ENCODE measurements at regions not wholly inside any gene's neighbourhood (a gene's known extent, or its start where the extent isn't known, plus 50 kb on each side); places are given as distances from the start of the nearest gene placed in this dataset.

DNA sequence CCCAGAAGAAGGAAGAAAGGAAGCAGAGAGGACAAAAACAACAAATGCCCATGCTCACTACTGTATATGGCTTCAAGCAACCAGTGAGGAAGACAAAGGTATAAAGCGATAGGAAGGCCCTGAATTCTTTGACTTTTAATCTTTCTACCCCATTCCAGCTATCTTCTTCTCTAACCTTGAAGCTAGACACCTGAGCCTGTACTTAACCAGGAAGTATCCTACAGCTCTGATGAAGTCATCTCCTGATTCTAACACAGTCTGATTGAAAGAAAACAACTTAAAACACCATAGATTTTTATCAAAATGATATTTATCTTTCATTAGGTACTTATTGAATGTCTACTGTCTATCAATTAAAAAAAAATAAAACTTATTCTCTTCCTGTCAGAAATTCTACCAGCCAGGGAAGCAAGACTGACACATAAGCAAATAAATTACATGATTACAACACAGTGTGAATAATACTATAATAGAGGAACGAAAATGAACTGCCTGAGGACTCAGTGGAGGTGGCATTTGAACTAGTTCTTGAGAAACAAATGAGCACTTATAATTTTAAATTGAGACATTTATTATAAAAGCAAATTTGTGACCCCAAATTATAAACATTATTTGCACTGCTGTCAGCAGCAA, 123.3 kb upstream of the ELL2 start:
- H3K9me3 ChIP-seq (ENCODE audit: control insufficient read depth, insufficient read depth, low read length) = no peaks in the 10 kb centered on the region
- no peak overlapping the region for H3K4me3 ChIP-seq (ENCODE audit: low read depth, low read length)
- H3K27ac ChIP-seq (ENCODE audit: low read depth, low read length) = no peak overlapping the region
- H3K27me3 ChIP-seq (ENCODE audit: control insufficient read depth, insufficient read depth, low read length) = no peaks in the 10 kb centered on the region
- TF ChIP-seq, protein P1, sequence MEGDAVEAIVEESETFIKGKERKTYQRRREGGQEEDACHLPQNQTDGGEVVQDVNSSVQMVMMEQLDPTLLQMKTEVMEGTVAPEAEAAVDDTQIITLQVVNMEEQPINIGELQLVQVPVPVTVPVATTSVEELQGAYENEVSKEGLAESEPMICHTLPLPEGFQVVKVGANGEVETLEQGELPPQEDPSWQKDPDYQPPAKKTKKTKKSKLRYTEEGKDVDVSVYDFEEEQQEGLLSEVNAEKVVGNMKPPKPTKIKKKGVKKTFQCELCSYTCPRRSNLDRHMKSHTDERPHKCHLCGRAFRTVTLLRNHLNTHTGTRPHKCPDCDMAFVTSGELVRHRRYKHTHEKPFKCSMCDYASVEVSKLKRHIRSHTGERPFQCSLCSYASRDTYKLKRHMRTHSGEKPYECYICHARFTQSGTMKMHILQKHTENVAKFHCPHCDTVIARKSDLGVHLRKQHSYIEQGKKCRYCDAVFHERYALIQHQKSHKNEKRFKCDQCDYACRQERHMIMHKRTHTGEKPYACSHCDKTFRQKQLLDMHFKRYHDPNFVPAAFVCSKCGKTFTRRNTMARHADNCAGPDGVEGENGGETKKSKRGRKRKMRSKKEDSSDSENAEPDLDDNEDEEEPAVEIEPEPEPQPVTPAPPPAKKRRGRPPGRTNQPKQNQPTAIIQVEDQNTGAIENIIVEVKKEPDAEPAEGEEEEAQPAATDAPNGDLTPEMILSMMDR (IDR thresholded peaks at IDR 0.05; ENCODE audit: low read depth, low read length) = no peak
- ChIA-PET CTCF (no interaction called here), POLR2A (no interaction called here)
- no peak for DNase-seq (ENCODE audit: low read depth, low spot score)

DNA sequence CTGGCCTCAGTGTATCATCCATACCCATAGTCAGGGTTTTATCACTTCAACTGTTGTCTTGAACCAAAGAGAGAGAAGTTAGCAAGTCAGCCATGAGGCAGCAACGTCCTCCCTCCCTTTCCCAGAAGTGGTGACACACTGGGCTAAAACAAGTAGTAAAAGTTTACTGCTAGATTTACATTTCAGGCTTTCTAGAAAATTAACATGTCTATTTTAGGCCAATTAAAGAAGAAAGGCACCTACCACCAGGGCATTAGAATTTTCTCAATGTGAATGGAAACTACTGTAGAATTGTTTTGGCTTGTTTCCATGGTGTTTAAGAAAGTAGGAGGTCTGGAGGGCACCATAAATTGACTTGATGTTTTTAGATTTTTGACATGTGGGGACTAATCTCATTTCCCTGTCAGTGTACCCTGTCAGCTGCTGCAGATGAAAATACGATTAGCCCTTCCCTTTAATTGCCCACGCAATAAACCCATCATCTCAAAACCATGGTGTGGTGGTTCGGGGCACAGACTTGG, 121.8 kb upstream of the ELL2 start:
- DNase-seq (ENCODE audit: low read depth, low spot score) = no peak
- POLR2A ChIA-PET = no interaction called here
- CTCF ChIA-PET = no interaction called here

DNA sequence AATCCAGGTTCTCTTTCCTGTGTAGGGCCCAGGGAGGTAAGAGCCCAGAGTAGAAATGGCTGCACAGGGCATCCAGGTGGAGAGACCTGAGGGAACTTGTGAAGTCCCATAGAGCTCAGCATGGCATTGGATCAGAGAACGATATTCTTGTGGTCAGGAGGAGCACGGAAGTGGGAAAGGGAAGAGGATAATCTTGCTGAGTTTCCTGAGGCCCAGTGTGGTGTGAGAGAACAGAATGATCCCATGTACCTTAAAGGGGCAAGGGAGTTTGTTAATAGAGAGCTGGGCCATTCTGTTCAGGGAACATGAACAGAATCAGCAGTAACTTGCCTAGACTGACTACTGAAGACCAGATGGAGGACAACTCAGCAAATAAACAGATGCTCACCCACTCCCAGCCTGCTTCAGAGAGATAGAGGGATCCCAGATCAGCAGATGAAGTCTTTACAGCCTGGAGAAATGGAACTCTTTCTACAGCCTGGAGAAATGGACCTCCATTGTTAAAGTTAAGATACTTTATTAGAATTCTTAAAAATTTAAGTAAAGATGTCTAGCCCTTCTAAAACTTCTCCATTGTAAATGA, 119.7 kb upstream of the ELL2 start:
- TF ChIP-seq, protein P1 (IDR thresholded peaks at IDR 0.05; ENCODE audit: low read depth, low read length) = no peak
- Histone ChIP-seq H3K4me3 (ENCODE audit: low read depth, low read length) (no peak overlapping the region), H3K27me3 (ENCODE audit: control insufficient read depth, insufficient read depth, low read length) (no peaks in the 10 kb centered on the region), H3K27ac (ENCODE audit: low read depth, low read length) (no peak overlapping the region), H3K9me3 (ENCODE audit: control insufficient read depth, insufficient read depth, low read length) (no peaks in the 10 kb centered on the region)
- no peak for DNase-seq (ENCODE audit: low read depth, low spot score)
- ChIA-PET CTCF (interaction anchor here (1.1 kb wide), 1 partner anchor 255 kb away, joined by 3 read pairs; no protein-coding TSS in a partner anchor), POLR2A (interaction anchor here (0.5 to 0.8 kb wide), 2 partner anchors 130 to 275 kb away, joined by 3 to 4 read pairs; no protein-coding TSS in a partner anchor)

More for the DNA sequence above, 121.8 kb upstream of the ELL2 start:
- H3K4me3 ChIP-seq (ENCODE audit: low read depth, low read length) = no peak overlapping the region
- H3K27ac ChIP-seq (ENCODE audit: low read depth, low read length) = no peak overlapping the region
- TF ChIP-seq, protein P1 (IDR thresholded peaks at IDR 0.05; ENCODE audit: low read depth, low read length) = no peak
- H3K9me3 ChIP-seq (ENCODE audit: control insufficient read depth, insufficient read depth, low read length) = no peaks in the 10 kb centered on the region
- no peaks in the 10 kb centered on the region for H3K27me3 ChIP-seq (ENCODE audit: control insufficient read depth, insufficient read depth, low read length)

DNA sequence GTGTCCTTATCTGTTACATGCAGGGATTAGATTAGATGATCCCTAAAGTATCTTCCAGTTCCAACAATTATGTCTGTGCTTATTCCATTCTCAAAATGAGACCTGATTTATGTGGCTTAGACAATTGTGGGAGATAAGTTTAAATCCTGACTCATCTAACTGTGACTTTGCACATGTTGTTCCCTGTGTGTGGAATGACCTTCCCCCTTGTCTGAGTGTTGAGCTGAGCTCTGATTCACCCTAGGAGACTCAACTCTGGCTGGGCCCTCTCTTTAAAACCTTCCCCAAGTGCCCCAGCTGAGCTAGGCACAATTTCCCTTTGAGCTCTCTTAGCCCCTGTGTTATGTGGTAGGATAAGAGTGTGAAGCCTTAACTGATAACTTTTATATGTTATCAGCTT, 118.9 kb upstream of the ELL2 start:
- CTCF ChIA-PET = interaction anchor here (1.1 kb wide), 1 partner anchor 256 kb away, joined by 3 read pairs; no protein-coding TSS in a partner anchor
- POLR2A ChIA-PET = interaction anchor here (0.5 to 0.8 kb wide), 2 partner anchors 130 to 274 kb away, joined by 3 to 4 read pairs; no protein-coding TSS in a partner anchor
- H3K9me3 ChIP-seq (ENCODE audit: control insufficient read depth, insufficient read depth, low read length) = no peaks in the 10 kb centered on the region
- no peaks in the 10 kb centered on the region for H3K27me3 ChIP-seq (ENCODE audit: control insufficient read depth, insufficient read depth, low read length)
- no peak overlapping the region for H3K4me3 ChIP-seq (ENCODE audit: low read depth, low read length)
- H3K27ac ChIP-seq (ENCODE audit: low read depth, low read length) = no peak overlapping the region
- no peak for DNase-seq (ENCODE audit: low read depth, low spot score)
- TF ChIP-seq, protein P1 (IDR thresholded peaks at IDR 0.05; ENCODE audit: low read depth, low read length) = no peak

DNA sequence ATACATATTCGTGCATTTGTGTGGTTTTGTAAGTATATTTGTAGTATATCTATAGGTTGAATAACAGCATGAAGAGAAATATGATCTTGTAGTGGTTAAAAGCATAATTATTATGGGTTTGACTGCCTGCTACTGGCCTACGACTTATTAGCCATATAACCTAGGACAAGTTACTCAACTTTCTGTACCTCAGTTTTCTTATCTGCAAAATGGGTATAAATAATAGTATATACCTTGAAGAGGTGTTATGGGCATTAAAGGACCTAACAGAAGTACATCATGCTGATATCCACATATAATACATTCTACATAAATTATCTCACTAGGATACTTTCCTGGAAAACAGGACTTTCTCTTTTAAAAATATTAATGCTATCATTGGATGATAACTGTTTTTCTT, 118.3 kb upstream of the ELL2 start:
- no peak for DNase-seq (ENCODE audit: low read depth, low spot score)
- Histone ChIP-seq H3K9me3 (ENCODE audit: control insufficient read depth, insufficient read depth, low read length) (no peaks in the 10 kb centered on the region), H3K27me3 (ENCODE audit: control insufficient read depth, insufficient read depth, low read length) (no peaks in the 10 kb centered on the region), H3K27ac (ENCODE audit: low read depth, low read length) (no peak overlapping the region), H3K4me3 (ENCODE audit: low read depth, low read length) (no peak overlapping the region)
- TF ChIP-seq, protein P1 (IDR thresholded peaks at IDR 0.05; ENCODE audit: low read depth, low read length) = no peak
- ChIA-PET CTCF (interaction anchor here (1.1 kb wide), 1 partner anchor 256 kb away, joined by 3 read pairs; no protein-coding TSS in a partner anchor), POLR2A (no interaction called here)
